ENCODE measurements at regions not wholly inside any gene's neighbourhood (a gene's known extent, or its start where the extent isn't known, plus 50 kb on each side); places are given as distances from the start of the nearest gene placed in this dataset.

DNA sequence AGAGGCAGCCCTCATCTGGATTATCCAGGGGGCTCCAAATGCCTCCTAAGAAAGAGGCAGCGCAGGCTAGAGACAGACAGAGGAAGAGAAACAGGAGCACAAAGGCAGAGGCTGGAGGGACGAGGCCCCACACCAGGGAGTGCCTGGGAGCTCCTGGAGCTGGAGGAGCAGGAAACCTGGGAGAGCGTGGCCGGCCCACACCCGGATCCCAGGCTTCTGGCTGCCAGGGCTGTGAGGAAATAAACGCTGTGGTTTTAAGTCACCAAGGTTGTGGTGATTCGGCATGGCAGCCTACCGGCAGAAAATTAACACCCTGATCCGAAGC lies 165.5 kb downstream of the OLFM1 start:
- no peak for DNase-seq (ENCODE audit: low read depth)

GRCh38 chr9:135253305-135254004 lies 166.0 kb downstream of the OLFM1 start:
- no peak for DNase-seq (ENCODE audit: low read depth)

GRCh38 chr9:135254176-135255032 lies 166.9 kb downstream of the OLFM1 start:
- DNase-seq (ENCODE audit: low read depth) = no peak

DNA sequence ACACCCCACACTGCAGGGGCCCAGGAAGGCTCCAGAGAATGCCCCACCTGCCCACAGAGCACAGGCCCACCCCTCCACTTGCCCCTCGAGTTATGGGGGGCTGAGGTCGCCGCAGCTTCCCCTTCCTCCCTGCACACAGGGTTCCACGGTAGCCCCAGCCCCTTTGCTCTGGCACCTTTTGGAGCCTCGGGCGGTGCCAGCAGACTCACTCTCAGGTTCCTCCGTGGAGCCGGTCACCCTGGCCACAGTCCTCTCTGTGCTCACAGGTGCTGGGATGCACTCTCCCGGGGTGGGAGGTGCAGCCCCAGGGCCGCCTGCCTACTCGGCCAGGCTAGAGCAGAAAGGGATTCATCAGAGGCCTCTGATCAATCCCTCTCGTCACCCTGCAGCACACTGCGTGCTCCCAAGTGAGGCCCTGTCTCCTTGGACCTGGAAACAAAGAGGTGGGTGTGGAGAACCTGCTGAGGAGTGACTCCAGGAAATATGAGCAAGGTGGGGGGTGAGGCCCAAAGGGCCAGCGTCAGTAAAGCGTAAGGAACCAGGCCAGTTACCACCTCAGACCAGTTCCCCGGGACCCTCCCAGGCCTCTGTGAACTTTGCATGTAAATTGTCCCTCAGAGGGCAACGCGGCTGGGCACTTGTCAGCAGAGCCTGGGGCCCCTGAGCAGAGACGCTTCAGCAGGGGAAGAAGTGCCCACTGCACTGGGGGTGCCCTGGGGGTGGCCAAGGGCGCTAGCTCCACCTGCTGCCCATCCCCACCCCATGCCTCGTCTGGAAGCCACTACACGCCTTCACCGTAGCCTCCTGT lies 167.8 kb downstream of the OLFM1 start:
- DNase-seq (ENCODE audit: low read depth) = no peak

DNA sequence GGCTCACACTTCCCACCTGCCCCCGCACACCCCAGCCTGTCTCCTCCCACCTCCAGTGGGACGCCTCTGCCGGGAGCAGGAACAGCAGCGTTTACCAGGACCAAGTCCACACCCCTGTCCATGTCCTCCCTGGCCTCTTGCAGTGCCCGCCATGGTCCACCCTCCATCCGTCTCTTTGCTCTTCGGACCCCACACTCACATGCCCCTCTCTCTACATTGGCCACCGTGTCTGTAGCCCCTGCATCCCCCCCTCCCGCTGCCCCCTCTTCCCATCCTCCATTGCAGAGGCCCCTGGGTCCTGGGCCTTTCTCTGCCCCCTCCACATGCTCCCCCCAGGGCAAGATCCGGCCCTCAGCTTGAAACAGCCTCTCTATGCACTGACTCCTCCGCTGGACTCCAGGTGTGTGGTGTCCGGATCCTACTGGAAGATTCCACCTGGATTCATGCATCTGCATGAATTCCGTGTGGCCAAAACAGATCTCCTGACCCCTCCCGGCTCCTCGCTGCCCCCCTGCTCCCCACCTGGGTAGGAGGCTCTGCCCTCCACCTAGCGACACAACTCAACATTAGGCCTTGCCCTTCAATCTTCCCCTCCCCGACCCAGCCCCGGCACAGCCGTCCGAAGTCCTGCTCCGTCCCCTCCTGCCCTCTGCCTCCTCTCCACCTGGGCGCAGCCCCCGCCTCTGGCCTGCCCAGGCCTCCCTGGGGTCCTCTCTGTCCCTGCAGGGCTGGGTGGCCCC lies 168.5 kb downstream of the OLFM1 start:
- DNase-seq (ENCODE audit: low read depth) = no peak

DNA sequence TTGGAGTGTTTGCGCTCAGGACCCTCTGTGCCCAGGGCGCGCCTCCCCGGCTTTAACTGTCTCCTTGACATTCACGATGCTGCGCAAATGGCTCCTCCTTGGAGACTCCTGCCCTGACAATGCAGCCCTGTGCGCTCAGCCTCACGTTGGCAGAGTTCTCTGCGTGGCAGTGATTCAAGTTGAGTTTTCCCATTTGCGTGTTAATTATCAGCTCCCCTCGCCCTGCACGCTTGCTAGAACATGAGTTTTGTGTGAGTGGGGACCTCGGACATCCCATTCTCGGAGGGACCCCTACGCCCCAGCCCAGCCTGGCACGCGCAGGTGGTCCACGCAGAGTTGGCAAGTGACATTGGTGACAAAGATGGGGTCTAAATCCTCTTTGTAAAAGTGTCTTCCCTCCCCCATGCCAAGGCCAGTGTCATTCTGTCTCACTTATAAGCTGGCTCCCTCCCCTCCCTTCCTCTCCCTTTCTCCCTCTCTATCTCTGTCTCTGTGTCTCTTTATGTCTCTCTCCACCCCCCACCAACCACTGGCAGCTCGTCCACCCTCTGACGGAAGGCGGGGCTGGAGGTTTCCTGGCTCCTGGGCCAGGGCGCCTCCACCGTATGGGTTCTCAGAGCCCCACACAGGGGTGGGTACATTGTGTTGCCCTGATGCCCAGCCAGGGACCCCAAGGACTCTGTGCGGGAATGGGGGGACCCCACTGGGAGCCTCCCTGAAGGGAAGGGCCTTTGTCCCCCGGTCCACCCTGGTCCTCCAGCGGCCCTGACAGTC lies 169.3 kb downstream of the OLFM1 start:
- DNase-seq (ENCODE audit: low read depth) = no peak

DNA sequence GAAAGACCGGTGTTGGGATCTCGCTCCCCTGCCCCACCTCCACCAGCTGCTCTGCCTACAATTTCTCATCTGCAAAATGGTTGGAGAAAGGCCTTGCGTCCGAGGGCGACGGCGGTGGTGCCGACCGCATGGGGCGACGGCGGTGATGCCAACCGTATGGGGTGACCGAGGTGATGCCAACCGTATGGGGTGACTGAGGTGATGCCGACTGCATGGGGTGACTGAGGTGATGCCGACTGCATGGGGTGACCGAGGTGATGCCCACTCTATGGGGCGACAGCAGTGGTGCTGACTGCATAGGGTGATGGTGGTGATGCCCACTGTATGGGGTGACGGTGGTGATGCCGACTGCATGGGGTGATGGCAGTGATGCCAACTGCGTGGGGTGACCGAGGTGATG lies 171.0 kb downstream of the OLFM1 start:
- DNase-seq (ENCODE audit: low read depth) = no peak

- DNase-seq (ENCODE audit: low read depth) = no peak
Measured at GRCh38 chr9:135259273-135259672, 171.8 kb downstream of the OLFM1 start.

- DNase-seq (ENCODE audit: low read depth) = no peak
Measured at GRCh38 chr9:135260221-135261180, 173.0 kb downstream of the OLFM1 start.

DNA sequence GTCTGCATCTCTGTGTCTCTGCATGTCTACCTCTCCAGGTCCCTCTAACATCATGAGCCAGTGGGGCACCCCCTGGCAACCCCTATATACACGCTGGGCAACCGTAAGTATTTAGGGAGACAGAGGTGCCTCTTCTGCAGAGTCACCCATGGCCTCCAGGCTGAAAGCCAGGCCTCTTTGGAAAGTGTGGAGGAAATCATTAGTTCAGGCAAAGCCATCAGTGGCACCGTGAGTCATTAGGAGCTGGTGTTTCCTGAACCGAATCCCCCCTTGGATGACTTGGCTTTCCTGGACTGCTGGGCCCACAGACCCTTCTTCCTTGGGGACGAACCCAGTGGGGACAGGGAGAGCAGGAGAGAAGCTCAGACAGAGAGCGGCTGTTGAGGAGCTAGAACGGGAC lies 174.8 kb downstream of the OLFM1 start:
- DNase-seq (ENCODE audit: low read depth) = no peak

- no peak for DNase-seq (ENCODE audit: low read depth)
Measured at GRCh38 chr9:135263511-135263910, 176.0 kb downstream of the OLFM1 start.

- DNase-seq (ENCODE audit: low read depth) = no peak
Measured at GRCh38 chr9:135265931-135266330, 178.5 kb downstream of the OLFM1 start.

DNA sequence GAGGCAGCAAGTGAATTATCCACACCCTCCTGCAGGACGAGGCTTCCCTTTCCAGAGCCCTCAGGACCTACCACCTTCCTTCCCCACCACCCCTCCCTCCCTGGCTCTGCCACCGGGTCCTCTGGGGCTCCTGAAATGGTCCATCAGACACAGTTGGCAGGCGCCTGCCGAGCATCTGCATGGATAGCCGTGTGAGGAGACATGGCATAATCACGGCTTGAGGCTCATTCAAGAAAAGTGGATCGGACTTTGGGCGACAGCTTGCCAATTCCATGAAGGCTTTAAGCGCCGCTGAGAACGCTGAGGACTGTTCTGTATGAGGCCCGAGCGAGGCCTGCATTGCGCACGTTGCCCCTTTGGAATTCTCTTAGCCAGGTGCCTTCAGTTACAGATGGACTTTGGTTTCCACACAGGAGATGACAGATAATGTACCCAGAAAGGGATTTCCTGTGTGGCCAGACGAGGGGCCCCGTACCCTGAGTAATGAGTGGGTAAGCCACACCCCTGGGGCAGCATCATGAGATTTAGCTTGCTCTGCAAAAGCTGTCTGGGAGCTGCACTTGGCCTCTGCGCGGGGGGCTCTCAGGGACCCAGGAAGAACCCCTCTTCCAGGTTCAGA lies 179.8 kb downstream of the OLFM1 start:
- DNase-seq (ENCODE audit: low read depth) = no peak

DNA sequence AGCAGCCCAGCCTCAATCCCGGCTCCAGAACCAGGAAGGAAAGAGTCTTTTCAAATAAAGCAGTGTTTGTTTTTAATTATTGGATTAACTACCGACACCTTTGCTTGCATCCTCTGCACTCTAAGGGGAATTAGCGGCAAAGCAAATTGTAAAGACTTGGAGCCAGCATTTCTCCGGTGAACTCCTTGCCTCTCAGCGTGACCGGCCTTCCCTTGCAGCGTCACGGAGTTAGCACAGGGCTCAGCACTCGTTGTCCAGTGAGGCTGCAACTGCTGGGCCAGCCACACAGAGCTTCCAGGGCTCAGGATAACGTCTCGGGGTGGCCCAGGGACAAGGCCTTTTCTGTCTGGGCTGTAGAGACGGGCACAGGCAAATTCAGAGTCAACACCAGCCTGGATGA lies 180.6 kb downstream of the OLFM1 start:
- no peak for DNase-seq (ENCODE audit: low read depth)

DNA sequence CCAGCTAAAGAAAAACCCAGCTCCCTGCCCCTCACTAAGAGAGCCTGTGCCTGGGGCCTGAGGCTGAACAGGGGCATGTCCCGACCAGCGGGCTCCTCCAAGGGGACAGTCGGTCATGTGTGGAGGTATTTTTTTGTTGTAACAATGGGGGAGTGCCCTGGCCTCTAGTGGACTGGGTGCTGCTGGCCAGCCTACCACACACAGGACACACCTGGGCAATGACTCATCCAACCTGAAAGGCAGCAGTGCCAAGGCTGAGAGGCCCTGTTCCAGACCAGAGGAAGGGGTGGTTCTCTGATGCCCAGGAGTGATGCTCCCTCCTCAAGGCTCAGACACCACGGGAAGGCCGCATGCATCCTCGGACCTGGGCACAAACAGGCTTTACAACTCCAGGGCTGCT lies 181.5 kb downstream of the OLFM1 start:
- DNase-seq (ENCODE audit: low read depth) = no peak

DNA sequence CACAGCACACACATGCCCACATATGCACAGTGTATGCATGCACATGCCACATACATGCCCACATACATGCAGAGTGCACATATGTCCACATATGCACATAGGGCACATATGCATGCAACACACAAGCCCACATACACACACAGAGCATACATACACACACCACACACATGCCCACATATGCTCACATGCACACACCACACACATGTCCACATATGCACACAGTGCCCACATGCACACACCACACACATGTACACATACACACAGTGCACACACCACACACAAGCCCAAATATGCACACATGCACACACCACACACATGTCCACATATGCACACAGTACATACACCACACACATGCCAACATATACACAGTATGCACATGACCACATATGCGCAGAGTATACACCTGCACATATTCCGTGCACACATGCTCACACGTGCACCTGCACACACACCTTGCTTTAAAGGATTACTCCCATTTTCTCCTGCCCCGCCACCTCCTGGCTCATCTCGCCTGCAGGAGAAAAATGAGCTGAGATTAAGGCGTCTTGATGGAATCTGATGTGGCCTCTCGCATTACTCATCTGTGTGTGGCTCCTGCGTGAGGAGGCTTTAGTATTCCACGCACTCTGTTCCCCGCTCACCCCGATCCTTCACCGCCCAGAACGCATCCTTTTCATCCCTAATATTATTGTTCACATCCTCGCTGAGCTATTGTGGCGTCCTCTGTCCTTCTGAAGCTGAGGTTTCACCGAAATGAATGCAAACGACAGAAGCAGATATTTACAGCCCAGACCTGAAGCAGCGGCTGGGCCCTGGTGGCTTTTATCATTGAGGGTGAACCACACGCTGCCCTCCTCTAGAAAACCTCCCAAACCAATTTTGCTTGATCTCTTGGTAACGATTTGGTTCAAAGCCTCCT lies 182.7 kb downstream of the OLFM1 start:
- no peak for DNase-seq (ENCODE audit: low read depth)

DNA sequence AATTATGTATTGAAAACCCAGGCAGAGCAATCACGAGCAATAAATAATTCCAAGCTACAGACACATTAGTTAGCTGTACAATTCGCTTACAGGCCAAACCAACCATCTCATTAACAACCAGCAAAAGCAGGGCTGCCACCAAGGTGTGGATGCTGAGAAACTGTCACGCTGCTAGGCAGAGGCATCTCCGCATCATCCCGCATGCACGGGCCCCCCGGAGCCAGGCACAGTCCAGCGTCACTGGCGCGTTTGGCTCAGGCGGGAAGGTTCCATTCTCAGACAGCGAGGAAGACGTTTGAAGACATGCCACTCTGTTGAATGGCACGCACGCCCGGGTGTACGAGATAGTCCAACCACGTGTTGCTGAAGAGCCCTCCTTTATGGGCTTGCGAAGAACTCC lies 184.0 kb downstream of the OLFM1 start:
- no peak for DNase-seq (ENCODE audit: low read depth)

DNA sequence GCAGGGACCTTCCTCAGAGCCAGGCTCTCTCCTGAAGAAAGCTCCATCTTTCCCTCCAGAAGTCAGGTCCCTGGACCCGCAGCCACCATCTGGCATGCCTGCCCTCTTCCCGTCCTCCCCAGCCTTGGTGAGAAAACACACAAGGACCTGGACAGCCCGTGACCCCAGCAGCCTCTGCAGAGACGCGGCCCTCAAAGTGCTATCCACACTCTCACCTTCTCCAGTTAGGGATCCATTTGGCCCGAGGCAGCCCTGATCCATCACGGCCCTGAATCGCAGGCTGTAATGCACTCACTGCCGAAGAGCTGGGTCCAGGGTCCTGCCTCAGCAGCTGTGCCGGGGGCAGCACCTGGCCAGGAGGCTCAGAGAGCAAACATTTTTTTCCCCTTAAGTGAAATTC lies 185.1 kb downstream of the OLFM1 start:
- DNase-seq (ENCODE audit: low read depth) = no peak

- DNase-seq (ENCODE audit: low read depth) = no peak
Measured at GRCh38 chr9:135273008-135273407, 185.5 kb downstream of the OLFM1 start.
